Endodermal cell (in vitro differentiated cells): ENCODE measurements at regions not wholly inside any gene's neighbourhood (a gene's known extent, or its start where the extent isn't known, plus 50 kb on each side); places are given as distances from the start of the nearest gene placed in this dataset.

Source experiments
- DNase-seq: peaks from one replicate; pipeline ENCODE4 v3.0.0-alpha.2; 2017
- H3K27ac ChIP-seq: 2 replicates; pipeline ENCODE4 v1.5.1; 2013; ENCODE audit warnings: mild to moderate bottlenecking, low read depth, low read length, moderate library complexity
- H3K27me3 ChIP-seq: 2 replicates; pipeline ENCODE4 v1.6.1; 2013; ENCODE audit warnings: mild to moderate bottlenecking, low read length, moderate library complexity; ENCODE audit not compliant: insufficient read depth, control insufficient read depth, poor library complexity, severe bottlenecking
- H3K36me3 ChIP-seq: 2 replicates; pipeline ENCODE4 v1.7.0; 2013; ENCODE audit warnings: mild to moderate bottlenecking, low read length, moderate library complexity; ENCODE audit not compliant: control insufficient read depth, insufficient read depth
- H3K4me1 ChIP-seq: one replicate; pipeline ENCODE4 v1.7.0; 2013; ENCODE audit warnings: low read length; ENCODE audit not compliant: control insufficient read depth, insufficient read depth
- H3K4me3 ChIP-seq: 2 replicates; pipeline ENCODE4 v1.5.1; 2013; ENCODE audit warnings: mild to moderate bottlenecking, low read length, moderate library complexity
- H3K9ac ChIP-seq: 2 replicates; pipeline ENCODE4 v1.6.1; 2013; ENCODE audit warnings: mild to moderate bottlenecking, low read length, moderate library complexity; ENCODE audit not compliant: poor library complexity, severe bottlenecking; ENCODE audit errors: extremely low read depth
- H3K9me3 ChIP-seq: 2 replicates; pipeline ENCODE4 v1.6.1; 2013; ENCODE audit warnings: mild to moderate bottlenecking, low read length, moderate library complexity; ENCODE audit not compliant: control insufficient read depth
- H3K27ac Mint-ChIP-seq: 2 replicates; pipeline ENCODE4 v1.8.0; 2020; ENCODE audit warnings: mixed read lengths
- H3K27me3 Mint-ChIP-seq: 2 replicates; pipeline ENCODE4 v1.8.0; 2021; ENCODE audit warnings: mild to moderate bottlenecking, mixed read lengths; ENCODE audit not compliant: insufficient read depth
- H3K36me3 Mint-ChIP-seq: 2 replicates; pipeline ENCODE4 v1.8.0; 2020; ENCODE audit warnings: low read depth, mixed read lengths
- H3K4me1 Mint-ChIP-seq: 2 replicates; pipeline ENCODE4 v1.8.0; 2020; ENCODE audit warnings: mixed read lengths
- H3K4me3 Mint-ChIP-seq: 2 replicates; pipeline ENCODE4 v1.8.0; 2020; ENCODE audit warnings: mild to moderate bottlenecking, moderate library complexity, mixed read lengths
- H3K9me3 Mint-ChIP-seq: 2 replicates; pipeline ENCODE4 v1.8.0; 2020; ENCODE audit warnings: mild to moderate bottlenecking, mixed read lengths
- CTCF ChIP-seq: fragments of 200-600 bp; sonication (generic); conservative IDR thresholded peaks from 2 replicates; pipeline ENCODE4 v1.5.0; 2021; ENCODE audit warnings: antibody characterized with exemption, mild to moderate bottlenecking
- WGBS, 2 experiments: methylation state at CpG; one replicate each; pipeline versions ENCODE4 v1.1.5 to v1.1.7; 2013; ENCODE audit warnings: missing lambda C conversion rate in 2 of 2, mixed read lengths in 1 of 2; ENCODE audit not compliant: insufficient coverage in 1 of 2, insufficient read length in 1 of 2; 5-methylcytosine and 5-hydroxymethylcytosine counted together

- Mint-ChIP-seq H3K4me1 (peaks cover 43% of the 10 kb centered on the region), H3K36me3 (no peaks in the 10 kb centered on the region), H3K27me3 (peaks cover 10% of the 10 kb centered on the region), H3K9me3 (no peaks in the 10 kb centered on the region), H3K4me3 (no peak overlapping the region), H3K27ac (no peak overlapping the region)
- WGBS, 2 experiments, result 92 to 93% methylated on average over 2 to 4 of the region's 5 CpGs
- Histone ChIP-seq H3K27ac (no peak overlapping the region), H3K9ac (no peak overlapping the region), H3K27me3 (no peaks in the 10 kb centered on the region), H3K9me3 (no peaks in the 10 kb centered on the region), H3K36me3 (no peaks in the 10 kb centered on the region), H3K4me3 (no peak overlapping the region), H3K4me1 (peaks cover 32% of the 10 kb centered on the region)
- no peak for DNase-seq
- no peak for TF ChIP-seq CTCF
Observed at GRCh38 chr5:93793159-93793781, 51.9 kb upstream of the POU5F2 start.

- peak overlapping the region; percentile 62 for H3K27ac Mint-ChIP-seq
- 69 to 80% methylated on average over 1 to 2 of the region's 3 CpGs for WGBS, 2 experiments
- H3K36me3 ChIP-seq, result no peaks in the 10 kb centered on the region
- H3K27ac ChIP-seq, result no peak overlapping the region
- peaks cover 32% of the 10 kb centered on the region for H3K4me1 ChIP-seq
- H3K4me3 ChIP-seq, result peak overlapping the region; percentile 35
- no peak overlapping the region for H3K9ac ChIP-seq
- no peak for DNase-seq
- no peaks in the 10 kb centered on the region for H3K9me3 ChIP-seq
- no peak for TF ChIP-seq CTCF
- peaks cover 43% of the 10 kb centered on the region for H3K4me1 Mint-ChIP-seq
- no peaks in the 10 kb centered on the region for H3K36me3 Mint-ChIP-seq
- H3K27me3 ChIP-seq, result no peaks in the 10 kb centered on the region
- no peaks in the 10 kb centered on the region for H3K9me3 Mint-ChIP-seq
- peak overlapping the region; percentile 24 for H3K4me3 Mint-ChIP-seq
- peaks cover 8% of the 10 kb centered on the region for H3K27me3 Mint-ChIP-seq
Observed at GRCh38 chr5:93791518-93791972, 50.1 kb upstream of the POU5F2 start.
